Hematopoietic multipotent progenitor cell (in vitro differentiated cells): ENCODE measurements at regions not wholly inside any gene's neighbourhood (a gene's known extent, or its start where the extent isn't known, plus 50 kb on each side); places are given as distances from the start of the nearest gene placed in this dataset.
A peak's percentile ranks its signal among the peaks of the same experiment; 100 is the strongest.

Experiments used
- DNase-seq, 3 donors: peaks; one replicate each; pipeline ENCODE4 v3.0.0-alpha.2; 2011 to 2015; ENCODE audit warnings: low read depth in 2 of 3, low spot score in 2 of 3

GRCh38 chr14:48504921-48505320, 829.5 kb upstream of the MDGA2 start:
- no peak for DNase-seq

GRCh38 chr14:48490756-48491155, 815.4 kb upstream of the MDGA2 start:
- DNase-seq, result no peak

- DNase-seq, result no peak
These were observed 798.5 kb upstream of the MDGA2 start for GRCh38 chr14:48473944-48474343.

- no peak for DNase-seq
These were observed 780.6 kb upstream of the MDGA2 start for GRCh38 chr14:48456051-48456450.

GRCh38 chr14:48454887-48455286, 779.5 kb upstream of the MDGA2 start:
- no peak for DNase-seq

- no peak for DNase-seq
These were observed 777.1 kb upstream of the MDGA2 start for GRCh38 chr14:48452437-48452995.

- no peak for DNase-seq
These were observed 759.8 kb upstream of the MDGA2 start for GRCh38 chr14:48435221-48435620.

- DNase-seq, result no peak
These were observed 755.4 kb upstream of the MDGA2 start for GRCh38 chr14:48430805-48431204.

GRCh38 chr14:48429512-48429911, 754.1 kb upstream of the MDGA2 start:
- no peak for DNase-seq

- no peak for DNase-seq
These were observed 742.5 kb upstream of the MDGA2 start for GRCh38 chr14:48417715-48418500.

GRCh38 chr14:48401321-48401720, 725.9 kb upstream of the MDGA2 start:
- no peak for DNase-seq

- DNase-seq, result peak in 2 of 3 donors; percentile 12 to 36
These were observed 723.4 kb upstream of the MDGA2 start for GRCh38 chr14:48398675-48399282.

- DNase-seq, result no peak
These were observed 716.3 kb upstream of the MDGA2 start for GRCh38 chr14:48391661-48392060.

- no peak for DNase-seq
These were observed 714.9 kb upstream of the MDGA2 start for GRCh38 chr14:48390346-48390745.

- DNase-seq, result no peak
These were observed 709.4 kb upstream of the MDGA2 start for GRCh38 chr14:48384821-48385220.

GRCh38 chr14:48382961-48383360, 707.6 kb upstream of the MDGA2 start:
- no peak for DNase-seq

- no peak for DNase-seq
These were observed 703.1 kb upstream of the MDGA2 start for GRCh38 chr14:48378541-48378940.

- no peak for DNase-seq
These were observed 698.6 kb upstream of the MDGA2 start for GRCh38 chr14:48373981-48374380.

GRCh38 chr14:48350971-48351370, 675.6 kb upstream of the MDGA2 start:
- no peak for DNase-seq

- DNase-seq, result no peak
These were observed 674.3 kb upstream of the MDGA2 start for GRCh38 chr14:48349689-48350088.

- DNase-seq, result no peak
These were observed 665.7 kb upstream of the MDGA2 start for GRCh38 chr14:48341069-48341468.
